Stimulated activated CD4-positive, alpha-beta T cell treated with anti-CD3 and anti-CD28 coated beads, Interleukin-4, amount 100 ng/mL, for 24 hours (primary cell): ENCODE measurements at regions not wholly inside any gene's neighbourhood (a gene's known extent, or its start where the extent isn't known, plus 50 kb on each side); places are given as distances from the start of the nearest gene placed in this dataset.
"Not testable (repeated sequence)": the region's sequence is repeated elsewhere in the genome, so short reads cannot be mapped to it uniquely, and the experiment has no call there.

ENCODE experiments used
- DNase-seq: peaks from one replicate; pipeline ENCODE4 v3.0.0-alpha.2; 2020

GRCh38 chr2:126952216-126952615 lies 53.5 kb downstream of the TEX51 start:
- no peak for DNase-seq

- DNase-seq = no peak
Measured at GRCh38 chr2:126953483-126953882, 54.8 kb downstream of the TEX51 start.

- no peak for DNase-seq
Measured at GRCh38 chr2:126954831-126955230, 56.1 kb downstream of the TEX51 start.

- not testable (repeated sequence) for DNase-seq
Measured at GRCh38 chr2:126956773-126957172, 58.1 kb downstream of the TEX51 start.

GRCh38 chr2:126963390-126963789 lies 64.7 kb downstream of the TEX51 start:
- DNase-seq = no peak

GRCh38 chr2:126966601-126967000 lies 67.9 kb downstream of the TEX51 start:
- DNase-seq = no peak

- no peak for DNase-seq
Measured at GRCh38 chr2:126970583-126970982, 71.9 kb downstream of the TEX51 start.

GRCh38 chr2:126971162-126971480 lies 72.4 kb downstream of the TEX51 start:
- no peak for DNase-seq

GRCh38 chr2:126971481-126972278 lies 73.0 kb downstream of the TEX51 start:
- peak; percentile 65 for DNase-seq

- DNase-seq = no peak
Measured at GRCh38 chr2:126972279-126972626, 73.6 kb downstream of the TEX51 start.

- no peak for DNase-seq
Measured at GRCh38 chr2:126973745-126974144, 75.1 kb downstream of the TEX51 start.

GRCh38 chr2:126975671-126976655 lies 77.3 kb downstream of the TEX51 start:
- DNase-seq = no peak

GRCh38 chr2:126976721-126977328 lies 78.1 kb downstream of the TEX51 start:
- no peak for DNase-seq

GRCh38 chr2:126978333-126978732 lies 79.6 kb downstream of the TEX51 start:
- DNase-seq = no peak

GRCh38 chr2:126979039-126980003 lies 80.6 kb downstream of the TEX51 start:
- no peak for DNase-seq

- DNase-seq = no peak
Measured at GRCh38 chr2:126981476-126981875, 82.8 kb downstream of the TEX51 start.

GRCh38 chr2:126982935-126983334 lies 84.2 kb downstream of the TEX51 start:
- no peak for DNase-seq

- DNase-seq = no peak
Measured at GRCh38 chr2:126986631-126987187, 88.0 kb downstream of the TEX51 start.

- DNase-seq = no peak
Measured at GRCh38 chr2:126988482-126988881, 89.8 kb downstream of the TEX51 start.

- not testable (repeated sequence) for DNase-seq
Measured at GRCh38 chr2:126989064-126989463, 90.4 kb downstream of the TEX51 start.

GRCh38 chr2:126990200-126990599 lies 91.5 kb downstream of the TEX51 start:
- DNase-seq = no peak
